BLaER1 treated with 17β-estradiol and CSF1 and Interleukin-3, amounts not matched to agents 10 nM and 100 nM (cell line): ENCODE measurements at regions not wholly inside any gene's neighbourhood (a gene's known extent, or its start where the extent isn't known, plus 50 kb on each side); places are given as distances from the start of the nearest gene placed in this dataset.
A peak's percentile ranks its signal among the peaks of the same experiment; 100 is the strongest.

ENCODE experiments used
- H3K27ac ChIP-seq, 11 experiments: shearing (Covaris generic); formaldehyde crosslinking; 2 replicates each; pipeline ENCODE4 v1.8.1; 2022
- H3K27me3 ChIP-seq, 11 experiments: shearing (Covaris generic); formaldehyde crosslinking; 2 replicates each; pipeline ENCODE4 v1.8.1; 2022
- H3K36me3 ChIP-seq, 11 experiments: shearing (Covaris generic); formaldehyde crosslinking; 2 replicates each; pipeline ENCODE4 v1.8.1; 2022
- H3K4me1 ChIP-seq, 10 experiments: shearing (Covaris generic); formaldehyde crosslinking; 2 replicates each; pipeline ENCODE4 v1.8.1; 2022
- H3K4me2 ChIP-seq, 11 experiments: shearing (Covaris generic); formaldehyde crosslinking; 2 replicates each; pipeline ENCODE4 v1.8.1; 2022
- H3K4me3 ChIP-seq, 10 experiments: shearing (Covaris generic); formaldehyde crosslinking; 2 replicates each; pipeline ENCODE4 v1.8.1; 2022
- H3K9ac ChIP-seq, 11 experiments: shearing (Covaris generic); formaldehyde crosslinking; 2 replicates each; pipeline ENCODE4 v1.8.1; 2022
- H3K9me3 ChIP-seq, 11 experiments: shearing (Covaris generic); formaldehyde crosslinking; replicated peaks in 1 of 11; 2 replicates each; pipeline ENCODE4 v1.8.1; 2022
- H4K20me1 ChIP-seq, 11 experiments: shearing (Covaris generic); formaldehyde crosslinking; 2 replicates each; pipeline ENCODE4 v1.8.1; 2022
- Cebpa-rat ChIP-seq, 11 experiments: shearing (Covaris generic); IDR thresholded peaks; 2 replicates each; pipeline ENCODE4 v1.8.1; 2022

GRCh38 chr5:165201771-165202518 is 1696.5 kb downstream of the MAT2B start:
- peak overlapping the region in 6 of 11 experiments; percentile 2 to 58 (median 44); a peak in 10 of 22 replicates for H3K4me2 ChIP-seq
- no peaks in the 10 kb centered on the region for H3K27me3 ChIP-seq
- H3K27ac ChIP-seq = peak overlapping the region in 3 of 11 experiments; percentile 11 to 21 (median 16); a peak in 3 of 22 replicates

GRCh38 chr5:165202519-165202910 is 1697.1 kb downstream of the MAT2B start:
- Histone ChIP-seq H3K27me3 (no peaks in the 10 kb centered on the region), H4K20me1 (no peaks in the 10 kb centered on the region), H3K27ac (no peak overlapping the region), H3K36me3 (no peaks in the 10 kb centered on the region), H3K4me3 (no peak overlapping the region), H3K4me2 (no peak overlapping the region), H3K4me1 (peaks cover 0 to 22% (median 9%) of the 10 kb centered on the region in 10 experiments; a peak in 12 of 20 replicates), H3K9me3 (peaks cover 0 to 10% (median 4%) of the 10 kb centered on the region in 11 experiments; a peak in 11 of 22 replicates), H3K9ac (no peak overlapping the region)
- TF ChIP-seq Cebpa-rat (IDR thresholded peaks at IDR 0.05) = no peak

More at GRCh38 chr5:165201771-165202518, 1696.5 kb downstream of the MAT2B start:
- no peak for TF ChIP-seq Cebpa-rat (IDR thresholded peaks at IDR 0.05)
- Histone ChIP-seq H3K9me3 (peaks cover 0 to 12% (median 5%) of the 10 kb centered on the region in 11 experiments; a peak in 12 of 22 replicates), H3K9ac (no peak overlapping the region), H3K4me3 (no peak overlapping the region), H4K20me1 (no peaks in the 10 kb centered on the region), H3K36me3 (no peaks in the 10 kb centered on the region), H3K4me1 (peaks cover 0 to 21% (median 9%) of the 10 kb centered on the region in 10 experiments; a peak in 12 of 20 replicates)

GRCh38 chr5:165209101-165209727 is 1703.8 kb downstream of the MAT2B start:
- peaks cover 0 to 27% (median 9%) of the 10 kb centered on the region in 10 experiments; a peak in 10 of 20 replicates for H3K4me1 ChIP-seq
- H3K36me3 ChIP-seq = no peaks in the 10 kb centered on the region
- H3K4me3 ChIP-seq = no peak overlapping the region
- H3K4me2 ChIP-seq = peak overlapping the region in 1 of 11 experiments; percentile 26; a peak in 1 of 22 replicates
- peak overlapping the region in 4 of 11 experiments; percentile 7 to 54 (median 32); a peak in 4 of 22 replicates for H3K27ac ChIP-seq
- no peaks in the 10 kb centered on the region for H3K27me3 ChIP-seq
- no peaks in the 10 kb centered on the region for H3K9me3 ChIP-seq
- H4K20me1 ChIP-seq = no peaks in the 10 kb centered on the region
- H3K9ac ChIP-seq = no peak overlapping the region
- TF ChIP-seq Cebpa-rat (IDR thresholded peaks at IDR 0.05) = no peak

- no peaks in the 10 kb centered on the region for H4K20me1 ChIP-seq
- no peak overlapping the region for H3K4me3 ChIP-seq
- H3K4me1 ChIP-seq = peaks cover 0 to 5% (median 0%) of the 10 kb centered on the region in 10 experiments; a peak in 2 of 20 replicates
- no peaks in the 10 kb centered on the region for H3K9me3 ChIP-seq
- H3K9ac ChIP-seq = no peak overlapping the region
- TF ChIP-seq Cebpa-rat (IDR thresholded peaks at IDR 0.05) = no peak
- no peaks in the 10 kb centered on the region for H3K27me3 ChIP-seq
- no peak overlapping the region for H3K27ac ChIP-seq
- no peaks in the 10 kb centered on the region for H3K36me3 ChIP-seq
- H3K4me2 ChIP-seq = no peak overlapping the region
Observed at GRCh38 chr5:165224366-165225045, 1719.1 kb downstream of the MAT2B start.

GRCh38 chr5:165227515-165227914 is 1722.1 kb downstream of the MAT2B start:
- Histone ChIP-seq H3K9ac (no peak overlapping the region), H4K20me1 (no peaks in the 10 kb centered on the region)

GRCh38 chr5:165228184-165228583 is 1722.8 kb downstream of the MAT2B start:
- no peak overlapping the region for H3K4me2 ChIP-seq
- TF ChIP-seq Cebpa-rat (IDR thresholded peaks at IDR 0.05) = no peak
- H3K9ac ChIP-seq = no peak overlapping the region
- no peak overlapping the region for H3K4me3 ChIP-seq
- H3K9me3 ChIP-seq = no peaks in the 10 kb centered on the region
- H4K20me1 ChIP-seq = no peaks in the 10 kb centered on the region
- no peak overlapping the region for H3K27ac ChIP-seq
- H3K4me1 ChIP-seq = no peaks in the 10 kb centered on the region
- H3K36me3 ChIP-seq = no peaks in the 10 kb centered on the region
- H3K27me3 ChIP-seq = no peaks in the 10 kb centered on the region

More at GRCh38 chr5:165227515-165227914, 1722.1 kb downstream of the MAT2B start:
- H3K27me3 ChIP-seq = no peaks in the 10 kb centered on the region
- TF ChIP-seq Cebpa-rat (IDR thresholded peaks at IDR 0.05) = no peak
- H3K36me3 ChIP-seq = no peaks in the 10 kb centered on the region
- no peaks in the 10 kb centered on the region for H3K4me1 ChIP-seq
- H3K4me3 ChIP-seq = no peak overlapping the region
- H3K9me3 ChIP-seq = no peaks in the 10 kb centered on the region
- H3K27ac ChIP-seq = no peak overlapping the region
- H3K4me2 ChIP-seq = no peak overlapping the region

GRCh38 chr5:165231821-165232508 is 1726.5 kb downstream of the MAT2B start:
- Histone ChIP-seq H3K4me2 (no peak overlapping the region), H3K4me1 (no peaks in the 10 kb centered on the region), H3K36me3 (no peaks in the 10 kb centered on the region), H3K27me3 (no peaks in the 10 kb centered on the region), H3K4me3 (no peak overlapping the region), H3K9me3 (peaks cover 0 to 9% (median 8%) of the 10 kb centered on the region in 11 experiments; a peak in 10 of 22 replicates), H3K9ac (no peak overlapping the region), H4K20me1 (no peaks in the 10 kb centered on the region), H3K27ac (no peak overlapping the region)
- no peak for TF ChIP-seq Cebpa-rat (IDR thresholded peaks at IDR 0.05)

GRCh38 chr5:165232509-165233028 is 1727.2 kb downstream of the MAT2B start:
- H3K4me1 ChIP-seq = no peaks in the 10 kb centered on the region
- no peaks in the 10 kb centered on the region for H3K27me3 ChIP-seq
- no peak for TF ChIP-seq Cebpa-rat (IDR thresholded peaks at IDR 0.05)
- H3K4me2 ChIP-seq = no peak overlapping the region
- peaks cover 0 to 9% (median 8%) of the 10 kb centered on the region in 11 experiments; a peak in 10 of 22 replicates for H3K9me3 ChIP-seq
- H3K36me3 ChIP-seq = no peaks in the 10 kb centered on the region
- no peaks in the 10 kb centered on the region for H4K20me1 ChIP-seq
- H3K4me3 ChIP-seq = no peak overlapping the region
- no peak overlapping the region for H3K9ac ChIP-seq
- H3K27ac ChIP-seq = no peak overlapping the region
